ENCODE measurements at regions not wholly inside any gene's neighbourhood (a gene's known extent, or its start where the extent isn't known, plus 50 kb on each side); places are given as distances from the start of the nearest gene placed in this dataset.

GRCh38 chr13:112236539-112237197 is 139.5 kb upstream of the SPACA7 start:
- Histone ChIP-seq H3K9me3 (no peaks in the 10 kb centered on the region), H3K4me1 (no peaks in the 10 kb centered on the region), H3K27ac (no peak overlapping the region), H3K27me3 (no peaks in the 10 kb centered on the region), H3K4me3 (no peak overlapping the region), H3K36me3 (no peaks in the 10 kb centered on the region)
- intact Hi-C loops (cut with DNase I): no loop called here
- DNase-seq (ENCODE audit: low spot score in 2 of 2): no peak
- TF ChIP-seq CTCF (IDR thresholded peaks at IDR 0.05): no peak

- no peak for TF ChIP-seq CTCF (IDR thresholded peaks at IDR 0.05)
- H3K27ac ChIP-seq: no peak overlapping the region
- intact Hi-C loops (cut with DNase I): no loop called here
- H3K27me3 ChIP-seq: no peaks in the 10 kb centered on the region
- no peak for DNase-seq (ENCODE audit: low spot score in 2 of 2)
- no peaks in the 10 kb centered on the region for H3K9me3 ChIP-seq
- no peak overlapping the region for H3K4me3 ChIP-seq
- no peaks in the 10 kb centered on the region for H3K36me3 ChIP-seq
- H3K4me1 ChIP-seq: no peaks in the 10 kb centered on the region
Measured at GRCh38 chr13:112238436-112238995, 137.6 kb upstream of the SPACA7 start.

GRCh38 chr13:112240076-112240475 is 136.1 kb upstream of the SPACA7 start:
- H3K4me3 ChIP-seq: no peak overlapping the region
- H3K36me3 ChIP-seq: no peaks in the 10 kb centered on the region
- TF ChIP-seq CTCF (IDR thresholded peaks at IDR 0.05): no peak
- H3K27ac ChIP-seq: no peak overlapping the region
- H3K27me3 ChIP-seq: no peaks in the 10 kb centered on the region
- H3K9me3 ChIP-seq: no peaks in the 10 kb centered on the region
- no peaks in the 10 kb centered on the region for H3K4me1 ChIP-seq
- no peak for DNase-seq (ENCODE audit: low spot score in 2 of 2)
- intact Hi-C loops (cut with DNase I): no loop called here

- H3K4me1 ChIP-seq: no peaks in the 10 kb centered on the region
- no peaks in the 10 kb centered on the region for H3K36me3 ChIP-seq
- no peaks in the 10 kb centered on the region for H3K27me3 ChIP-seq
- TF ChIP-seq CTCF (IDR thresholded peaks at IDR 0.05): no peak
- no peak overlapping the region for H3K27ac ChIP-seq
- intact Hi-C loops (cut with DNase I): no loop called here
- no peaks in the 10 kb centered on the region for H3K9me3 ChIP-seq
- DNase-seq (ENCODE audit: low spot score in 2 of 2): no peak
- no peak overlapping the region for H3K4me3 ChIP-seq
Measured at GRCh38 chr13:112241288-112241687, 134.9 kb upstream of the SPACA7 start.

- no peaks in the 10 kb centered on the region for H3K27me3 ChIP-seq
- no peak for TF ChIP-seq CTCF (IDR thresholded peaks at IDR 0.05)
- no peaks in the 10 kb centered on the region for H3K9me3 ChIP-seq
- no peak for DNase-seq (ENCODE audit: low spot score in 2 of 2)
- H3K4me3 ChIP-seq: no peak overlapping the region
- intact Hi-C loops (cut with DNase I): no loop called here
- H3K4me1 ChIP-seq: no peaks in the 10 kb centered on the region
- H3K27ac ChIP-seq: no peak overlapping the region
- H3K36me3 ChIP-seq: no peaks in the 10 kb centered on the region
Measured at GRCh38 chr13:112242777-112243176, 133.4 kb upstream of the SPACA7 start.
